Stimulated activated naive CD8-positive, alpha-beta T cell treated with anti-CD3 and anti-CD28 coated beads, Interleukin-15, Interleukin-2, amounts not matched to agents 100 U/mL and 50 U/mL, for 24 hours (primary cell): ENCODE measurements at regions not wholly inside any gene's neighbourhood (a gene's known extent, or its start where the extent isn't known, plus 50 kb on each side); places are given as distances from the start of the nearest gene placed in this dataset.

Experiments used
- ATAC-seq: fragments of 150-1000 bp; cut with Tn5 transposase; one replicate; pipeline ENCODE4 v1.10.0; 2021
- DNase-seq: peaks from one replicate; pipeline ENCODE4 v3.0.0; 2021

- ATAC-seq (no peak), DNase-seq (no peak)
These were observed 184.8 kb upstream of the KLHL29 start for GRCh38 chr2:23200068-23200786.

- DNase-seq (no peak), ATAC-seq (no peak)
These were observed 184.2 kb upstream of the KLHL29 start for GRCh38 chr2:23200787-23201114.

- DNase-seq, result no peak
- no peak for ATAC-seq
These were observed 181.6 kb upstream of the KLHL29 start for GRCh38 chr2:23203383-23203782.

GRCh38 chr2:23204685-23205242 is 180.2 kb upstream of the KLHL29 start:
- DNase-seq, result no peak
- no peak for ATAC-seq

- DNase-seq (no peak), ATAC-seq (no peak)
These were observed 178.3 kb upstream of the KLHL29 start for GRCh38 chr2:23206650-23207049.

- DNase-seq (no peak), ATAC-seq (no peak)
These were observed 177.1 kb upstream of the KLHL29 start for GRCh38 chr2:23207871-23208270.

GRCh38 chr2:23208339-23208738 is 176.6 kb upstream of the KLHL29 start:
- ATAC-seq, result no peak
- no peak for DNase-seq

GRCh38 chr2:23209059-23209458 is 175.9 kb upstream of the KLHL29 start:
- DNase-seq (no peak), ATAC-seq (no peak)

- no peak for DNase-seq
- ATAC-seq, result no peak
These were observed 172.9 kb upstream of the KLHL29 start for GRCh38 chr2:23211987-23212583.

GRCh38 chr2:23213196-23213595 is 171.8 kb upstream of the KLHL29 start:
- no peak for ATAC-seq
- DNase-seq, result no peak

- ATAC-seq (no peak), DNase-seq (no peak)
These were observed 170.0 kb upstream of the KLHL29 start for GRCh38 chr2:23215016-23215415.

- DNase-seq, result no peak
- ATAC-seq, result no peak
These were observed 165.3 kb upstream of the KLHL29 start for GRCh38 chr2:23219666-23220065.

- DNase-seq, result no peak
- ATAC-seq, result no peak
These were observed 164.4 kb upstream of the KLHL29 start for GRCh38 chr2:23220513-23221094.

GRCh38 chr2:23221236-23221635 is 163.7 kb upstream of the KLHL29 start:
- DNase-seq (no peak), ATAC-seq (no peak)

- DNase-seq (no peak), ATAC-seq (no peak)
These were observed 163.1 kb upstream of the KLHL29 start for GRCh38 chr2:23221901-23222300.

- no peak for DNase-seq
- no peak for ATAC-seq
These were observed 154.1 kb upstream of the KLHL29 start for GRCh38 chr2:23230885-23231284.

- no peak for ATAC-seq
- no peak for DNase-seq
These were observed 153.1 kb upstream of the KLHL29 start for GRCh38 chr2:23231865-23232264.

- ATAC-seq (no peak), DNase-seq (no peak)
These were observed 149.7 kb upstream of the KLHL29 start for GRCh38 chr2:23235292-23235691.

- ATAC-seq (no peak), DNase-seq (no peak)
These were observed 149.2 kb upstream of the KLHL29 start for GRCh38 chr2:23235736-23236135.

GRCh38 chr2:23237147-23237546 is 147.8 kb upstream of the KLHL29 start:
- no peak for DNase-seq
- no peak for ATAC-seq

GRCh38 chr2:23238011-23238657 is 146.8 kb upstream of the KLHL29 start:
- ATAC-seq, result no peak

GRCh38 chr2:23239374-23239773 is 145.6 kb upstream of the KLHL29 start:
- DNase-seq (no peak), ATAC-seq (no peak)

More at GRCh38 chr2:23238011-23238657, 146.8 kb upstream of the KLHL29 start:
- DNase-seq, result no peak

- DNase-seq, result no peak
- ATAC-seq, result no peak
These were observed 143.9 kb upstream of the KLHL29 start for GRCh38 chr2:23241121-23241520.
